OCI-LY7 (cell line): ENCODE measurements at regions not wholly inside any gene's neighbourhood (a gene's known extent, or its start where the extent isn't known, plus 50 kb on each side); places are given as distances from the start of the nearest gene placed in this dataset.

Experiments used
- EZH2phosphoT487 ChIP-seq: fragments of 200-600 bp; sonication (generic); IDR thresholded peaks from 2 replicates; pipeline ENCODE4 v1.6.1; 2018; ENCODE audit warnings: low read depth, borderline replicate concordance, mild to moderate bottlenecking, mixed run types, antibody characterized with exemption, low read length, moderate library complexity, mixed read lengths
- TF ChIP-seq, protein P1 (sequence below): fragments of 200-600 bp; sonication (generic); conservative IDR thresholded peaks from 2 replicates; pipeline ENCODE4 v1.5.1; 2014; ENCODE audit warnings: mild to moderate bottlenecking, antibody characterized with exemption, low read length, moderate library complexity, mixed read lengths

DNA sequence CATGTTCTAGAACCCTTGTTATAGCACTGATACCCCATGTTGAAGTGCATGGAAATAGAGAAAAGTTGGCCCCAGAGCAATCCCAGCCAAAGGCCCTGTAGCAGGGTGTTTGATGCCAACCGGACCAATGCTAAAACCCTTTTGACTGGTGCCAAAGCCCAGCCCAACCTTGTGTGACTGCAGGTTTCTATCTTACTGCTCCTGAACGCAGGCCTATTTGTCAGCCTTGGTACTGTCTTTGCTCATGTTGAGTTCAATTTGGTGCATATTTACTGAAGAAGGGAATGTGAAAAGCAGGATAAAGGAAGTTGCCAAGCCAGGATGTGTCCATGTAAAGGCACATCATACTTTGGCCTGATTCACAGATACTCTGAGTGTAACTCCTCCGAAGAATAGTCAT lies 51.7 kb upstream of the NFASC start:
- TF ChIP-seq, protein P1, sequence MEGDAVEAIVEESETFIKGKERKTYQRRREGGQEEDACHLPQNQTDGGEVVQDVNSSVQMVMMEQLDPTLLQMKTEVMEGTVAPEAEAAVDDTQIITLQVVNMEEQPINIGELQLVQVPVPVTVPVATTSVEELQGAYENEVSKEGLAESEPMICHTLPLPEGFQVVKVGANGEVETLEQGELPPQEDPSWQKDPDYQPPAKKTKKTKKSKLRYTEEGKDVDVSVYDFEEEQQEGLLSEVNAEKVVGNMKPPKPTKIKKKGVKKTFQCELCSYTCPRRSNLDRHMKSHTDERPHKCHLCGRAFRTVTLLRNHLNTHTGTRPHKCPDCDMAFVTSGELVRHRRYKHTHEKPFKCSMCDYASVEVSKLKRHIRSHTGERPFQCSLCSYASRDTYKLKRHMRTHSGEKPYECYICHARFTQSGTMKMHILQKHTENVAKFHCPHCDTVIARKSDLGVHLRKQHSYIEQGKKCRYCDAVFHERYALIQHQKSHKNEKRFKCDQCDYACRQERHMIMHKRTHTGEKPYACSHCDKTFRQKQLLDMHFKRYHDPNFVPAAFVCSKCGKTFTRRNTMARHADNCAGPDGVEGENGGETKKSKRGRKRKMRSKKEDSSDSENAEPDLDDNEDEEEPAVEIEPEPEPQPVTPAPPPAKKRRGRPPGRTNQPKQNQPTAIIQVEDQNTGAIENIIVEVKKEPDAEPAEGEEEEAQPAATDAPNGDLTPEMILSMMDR, result no peak
- no peak for TF ChIP-seq EZH2phosphoT487
